ENCODE measurements at regions not wholly inside any gene's neighbourhood (a gene's known extent, or its start where the extent isn't known, plus 50 kb on each side); places are given as distances from the start of the nearest gene placed in this dataset.

- Histone ChIP-seq H3K4me3 (replicated peaks in 1 of 3; ENCODE audit: insufficient read depth in 1 of 3, low read depth in 1 of 3, low read length in 3 of 3) (no peak overlapping the region), H3K9me1 (replicated peaks; ENCODE audit: control insufficient read depth, extremely low read depth, insufficient read depth, low read length) (no peaks in the 10 kb centered on the region), H3K36me3 (ENCODE audit: control insufficient read depth in 2 of 2, extremely low read depth in 1 of 2, insufficient read depth in 2 of 2, low read length in 2 of 2) (no peaks in the 10 kb centered on the region), H3K4me2 (ENCODE audit: insufficient read depth, low read length) (no peak overlapping the region), H2AFZ (ENCODE audit: low read depth, low read length) (no peak overlapping the region), H3K4me1 (ENCODE audit: control insufficient read depth, extremely low read depth, insufficient read depth, low read length) (no peaks in the 10 kb centered on the region), H3K79me2 (ENCODE audit: control insufficient read depth, insufficient read depth, low read length) (no peaks in the 10 kb centered on the region), H3K27me3 (ENCODE audit: control insufficient read depth in 2 of 2, insufficient read depth in 2 of 2, low read length in 2 of 2) (no peaks in the 10 kb centered on the region), H4K20me1 (replicated peaks; ENCODE audit: control insufficient read depth, extremely low read depth, insufficient read depth, low read length) (no peaks in the 10 kb centered on the region), H3K9ac (replicated peaks; ENCODE audit: extremely low read depth, insufficient read depth, low read length) (no peak overlapping the region), H3K27ac (ENCODE audit: insufficient read depth, low read depth, low read length) (no peak overlapping the region), H3K9me3 (replicated peaks; ENCODE audit: control insufficient read depth, insufficient read depth, low read length) (no peaks in the 10 kb centered on the region)
- dilution Hi-C loops (cut with MboI; ENCODE audit: extremely low pct_ligation_motif_present, low sequenced_read_pairs), result no loop called here
- no peak for FAIRE-seq
- TF ChIP-seq FOS (IDR thresholded peaks at IDR 0.05; ENCODE audit: borderline replicate concordance, insufficient read depth, low read length), result no peak
- TF ChIP-seq POLR2AphosphoS5 (IDR thresholded peaks at IDR 0.05; ENCODE audit: insufficient read depth, low read depth, low read length), result no peak
- TF ChIP-seq, protein P1, sequence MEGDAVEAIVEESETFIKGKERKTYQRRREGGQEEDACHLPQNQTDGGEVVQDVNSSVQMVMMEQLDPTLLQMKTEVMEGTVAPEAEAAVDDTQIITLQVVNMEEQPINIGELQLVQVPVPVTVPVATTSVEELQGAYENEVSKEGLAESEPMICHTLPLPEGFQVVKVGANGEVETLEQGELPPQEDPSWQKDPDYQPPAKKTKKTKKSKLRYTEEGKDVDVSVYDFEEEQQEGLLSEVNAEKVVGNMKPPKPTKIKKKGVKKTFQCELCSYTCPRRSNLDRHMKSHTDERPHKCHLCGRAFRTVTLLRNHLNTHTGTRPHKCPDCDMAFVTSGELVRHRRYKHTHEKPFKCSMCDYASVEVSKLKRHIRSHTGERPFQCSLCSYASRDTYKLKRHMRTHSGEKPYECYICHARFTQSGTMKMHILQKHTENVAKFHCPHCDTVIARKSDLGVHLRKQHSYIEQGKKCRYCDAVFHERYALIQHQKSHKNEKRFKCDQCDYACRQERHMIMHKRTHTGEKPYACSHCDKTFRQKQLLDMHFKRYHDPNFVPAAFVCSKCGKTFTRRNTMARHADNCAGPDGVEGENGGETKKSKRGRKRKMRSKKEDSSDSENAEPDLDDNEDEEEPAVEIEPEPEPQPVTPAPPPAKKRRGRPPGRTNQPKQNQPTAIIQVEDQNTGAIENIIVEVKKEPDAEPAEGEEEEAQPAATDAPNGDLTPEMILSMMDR (IDR thresholded peaks at IDR 0.05; ENCODE audit: extremely low read depth in 1 of 2, insufficient read depth in 1 of 2, low read depth in 1 of 2, low read length in 2 of 2), result no peak
- TF ChIP-seq MYC (IDR thresholded peaks at IDR 0.05; ENCODE audit: low read depth, low read length), result no peak
- TF ChIP-seq JUN (IDR thresholded peaks at IDR 0.05; ENCODE audit: borderline replicate concordance, insufficient read depth, insufficient read length, low read depth), result no peak
- TF ChIP-seq GATA2 (IDR thresholded peaks at IDR 0.05; ENCODE audit: insufficient read depth, insufficient read length, low read depth, low read length), result no peak
- TF ChIP-seq MAX (IDR thresholded peaks at IDR 0.05; ENCODE audit: insufficient read depth, insufficient read length), result no peak
- TF ChIP-seq EZH2 (IDR thresholded peaks at IDR 0.05; ENCODE audit: borderline replicate concordance, low read depth, low read length, severe bottlenecking), result no peak
- intact Hi-C loops (cut with micrococcal nuclease), result no loop called here
- no peak for DNase-seq (ENCODE audit: low read depth, low spot score)
- CTCF ChIA-PET, result no interaction called here
- BruUV-seq (replicated peaks), result no TSS peak
- POLR2A ChIA-PET, result no interaction called here
These were observed 184.8 kb upstream of the PCDH20 start for GRCh38 chr13:61600360-61601033.

Measured in endothelial cell of umbilical vein (primary cell).